SK-N-SH (cell line): ENCODE measurements at regions not wholly inside any gene's neighbourhood (a gene's known extent, or its start where the extent isn't known, plus 50 kb on each side); places are given as distances from the start of the nearest gene placed in this dataset.

Experiments used
- CTCF ChIA-PET: fragments of 300-600, 350-600 bp; formaldehyde crosslinking; extraction: SDS; loops from one replicate; lab custom pipeline; 2021; lab: Yijun Ruan, JAX
- POLR2A ChIA-PET: fragments of 350-600 bp; sonication (Branson Sonifier 250); formaldehyde crosslinking; extraction: SDS; loops from one replicate; lab custom pipeline; 2020; ENCODE audit warnings: antibody characterized with exemption, inconsistent platforms; lab: Yijun Ruan, JAX
- DNase-seq: peaks from one replicate; pipeline ENCODE4 v3.0.0; 2012
- H2AFZ ChIP-seq: fragments of 200-600 bp; sonication (generic); 2 replicates; pipeline ENCODE4 v1.8.1; 2016; ENCODE audit warnings: antibody characterized with exemption, mild to moderate bottlenecking, low read depth
- H3F3A ChIP-seq: fragments of 200-600 bp; sonication (generic); replicated peaks from 2 replicates; pipeline ENCODE3; 2016; ENCODE audit warnings: antibody characterized with exemption, mild to moderate bottlenecking; ENCODE audit not compliant: insufficient read depth
- H3K27ac ChIP-seq, 2 experiments: fragments of 200-500 bp in 1 of 2; fragments of 200-600 bp in 1 of 2; sonication (Bioruptor generic) in 1 of 2; sonication (generic), shearing (Covaris generic) in 1 of 2; 2 replicates each; pipeline versions ENCODE4 v1.5.1 to v1.6.1; 2014 to 2016; ENCODE audit warnings: low read depth in 2 of 2, inconsistent platforms in 1 of 2, low read length in 1 of 2, mild to moderate bottlenecking in 1 of 2, mixed read lengths in 1 of 2
- H3K27me3 ChIP-seq: fragments of 200-600 bp; sonication (generic), shearing (Covaris generic); 2 replicates; pipeline ENCODE4 v1.6.1; 2016; ENCODE audit warnings: mixed run types; ENCODE audit not compliant: insufficient read depth
- H3K36me3 ChIP-seq, 2 experiments: fragments of 200-500 bp in 1 of 2; fragments of 200-600 bp in 1 of 2; sonication (Bioruptor generic) in 1 of 2; sonication (generic) in 1 of 2; replicated peaks in 1 of 2; 2 replicates each; pipeline versions ENCODE3 to v1.5.1; 2014 to 2016; ENCODE audit warnings: low read length in 1 of 2, mild to moderate bottlenecking in 1 of 2; ENCODE audit not compliant: insufficient read depth in 2 of 2, control insufficient read depth in 1 of 2
- H3K4me1 ChIP-seq, 2 experiments: fragments of 200-500 bp in 1 of 2; fragments of 200-600 bp in 1 of 2; sonication (Bioruptor generic) in 1 of 2; sonication (generic), shearing (Covaris generic) in 1 of 2; 2 replicates each; pipeline versions ENCODE4 v1.5.1 to v1.6.1; 2014 to 2016; ENCODE audit warnings: low read depth in 1 of 2, low read length in 1 of 2, mixed run types in 1 of 2; ENCODE audit not compliant: insufficient read depth in 2 of 2, control insufficient read depth in 1 of 2
- H3K4me2 ChIP-seq: fragments of 200-600 bp; sonication (generic), shearing (Covaris generic); 2 replicates; pipeline ENCODE4 v1.6.1; 2017; ENCODE audit warnings: mixed run types
- H3K4me3 ChIP-seq, 2 experiments: fragments of 200-500 bp in 1 of 2; fragments of 200-600 bp in 1 of 2; sonication (Bioruptor generic) in 1 of 2; sonication (generic), shearing (Covaris generic) in 1 of 2; 2 replicates each; pipeline versions ENCODE4 v1.5.1 to v1.8.1; 2014 to 2016; ENCODE audit warnings: low read depth in 2 of 2, inconsistent platforms in 1 of 2, low read length in 1 of 2, mild to moderate bottlenecking in 1 of 2, mixed read lengths in 1 of 2, moderate library complexity in 1 of 2
- H3K79me2 ChIP-seq: fragments of 200-600 bp; sonication (generic); 2 replicates; pipeline ENCODE4 v1.8.1; 2017; ENCODE audit warnings: mild to moderate bottlenecking; ENCODE audit not compliant: insufficient read depth
- H3K9ac ChIP-seq: fragments of 200-600 bp; sonication (generic); 2 replicates; pipeline ENCODE4 v1.6.1; 2017; ENCODE audit warnings: mixed run types
- H3K9me2 ChIP-seq: fragments of 200-600 bp; sonication (generic); 2 replicates; pipeline ENCODE4 v1.6.1; 2017; ENCODE audit warnings: mixed run types
- H3K9me3 ChIP-seq: fragments of 200-600 bp; sonication (generic); 2 replicates; pipeline ENCODE4 v1.6.1; 2017; ENCODE audit warnings: mixed run types, mild to moderate bottlenecking, moderate library complexity
- H4K20me1 ChIP-seq: fragments of 200-600 bp; sonication (generic); 2 replicates; pipeline ENCODE4 v1.6.1; 2017; ENCODE audit warnings: mild to moderate bottlenecking, mixed run types; ENCODE audit not compliant: insufficient read depth
- CHD2 ChIP-seq: fragments of 150-350 bp; IDR thresholded peaks from 2 replicates; pipeline ENCODE4 v1.6.1; 2018; ENCODE audit warnings: low read length; ENCODE audit not compliant: partially characterized antibody
- CTCF ChIP-seq: fragments of 200-600 bp; sonication (generic); IDR thresholded peaks from 2 replicates; pipeline ENCODE4 v1.6.1; 2017; ENCODE audit warnings: antibody characterized with exemption, mild to moderate bottlenecking, moderate library complexity
- ELF1 ChIP-seq: IDR thresholded peaks from 2 replicates; pipeline ENCODE4 v1.4.0; 2012
- EZH2phosphoT487 ChIP-seq: fragments of 200-600 bp; sonication (generic); IDR thresholded peaks from 2 replicates; pipeline ENCODE4 v1.6.1; 2017; ENCODE audit warnings: low read depth, mixed run types, mild to moderate bottlenecking, antibody characterized with exemption, moderate library complexity, borderline replicate concordance
- FOSL2 ChIP-seq: IDR thresholded peaks from 2 replicates; pipeline ENCODE4 v1.4.0; 2012; ENCODE audit warnings: low read depth, mild to moderate bottlenecking, moderate library complexity, borderline replicate concordance
- GATA2 ChIP-seq: sonication (generic); formaldehyde crosslinking; IDR thresholded peaks from 2 replicates; pipeline ENCODE4 v1.5.0; 2020; ENCODE audit warnings: mild to moderate bottlenecking, missing genetic modification reagents
- JUND ChIP-seq: IDR thresholded peaks from 2 replicates; pipeline ENCODE4 v1.4.0; 2012
- MEF2A ChIP-seq: IDR thresholded peaks from 2 replicates; pipeline ENCODE4 v1.4.0; 2012; ENCODE audit warnings: low read depth, borderline replicate concordance
- NFIC ChIP-seq: IDR thresholded peaks from 2 replicates; pipeline ENCODE4 v1.4.0; 2012; ENCODE audit warnings: borderline replicate concordance
- NRF1 ChIP-seq: IDR thresholded peaks from 2 replicates; pipeline ENCODE4 v1.6.1; 2012; ENCODE audit warnings: low read depth, mild to moderate bottlenecking, low read length
- POLR2AphosphoS5 ChIP-seq: IDR thresholded peaks from 2 replicates; pipeline ENCODE4 v1.6.1; 2012; ENCODE audit warnings: low read depth, low read length
- RAD21 ChIP-seq: IDR thresholded peaks from 2 replicates; pipeline ENCODE4 v1.6.1; 2012; ENCODE audit warnings: mild to moderate bottlenecking, low read length
- RCOR1 ChIP-seq: fragments of 150-350 bp; IDR thresholded peaks from 2 replicates; pipeline ENCODE4 v1.6.1; 2017; ENCODE audit warnings: antibody characterized with exemption, low read length
- RFX5 ChIP-seq: IDR thresholded peaks from 2 replicates; pipeline ENCODE4 v1.6.1; 2012; ENCODE audit warnings: mild to moderate bottlenecking, improper control_type of control experiment, low read length
- RXRA ChIP-seq: IDR thresholded peaks from 2 replicates; pipeline ENCODE4 v1.4.0; 2012; ENCODE audit warnings: low read depth, mild to moderate bottlenecking, borderline replicate concordance
- SIN3A ChIP-seq: IDR thresholded peaks from 2 replicates; pipeline ENCODE4 v1.6.1; 2012; ENCODE audit warnings: low read depth, mild to moderate bottlenecking, low read length, moderate library complexity, borderline replicate concordance
- TAF1 ChIP-seq: IDR thresholded peaks from 2 replicates; pipeline ENCODE4 v1.6.1; 2012; ENCODE audit warnings: low read depth, mild to moderate bottlenecking, low read length, moderate library complexity, borderline replicate concordance
- TCF12 ChIP-seq: IDR thresholded peaks from 2 replicates; pipeline ENCODE4 v1.4.0; 2012
- TEAD4 ChIP-seq: IDR thresholded peaks from 2 replicates; pipeline ENCODE4 v1.4.0; 2012; ENCODE audit warnings: mild to moderate bottlenecking, borderline replicate concordance; ENCODE audit not compliant: insufficient read depth
- YY1 ChIP-seq: IDR thresholded peaks from 2 replicates; pipeline ENCODE4 v1.4.0; 2012; ENCODE audit warnings: low read depth, mild to moderate bottlenecking
- WGBS: methylation state at CpG from one replicate; pipeline ENCODE4 v1.1.6; 2017; ENCODE audit warnings: low lambda C conversion rate; 5-methylcytosine and 5-hydroxymethylcytosine counted together
- TF ChIP-seq, protein P1 (sequence below): IDR thresholded peaks from 2 replicates; pipeline ENCODE4 v1.4.0; 2012; ENCODE audit warnings: low read depth
- TF ChIP-seq, protein P2 (sequence below): IDR thresholded peaks from 2 replicates; pipeline ENCODE4; 2012

DNA sequence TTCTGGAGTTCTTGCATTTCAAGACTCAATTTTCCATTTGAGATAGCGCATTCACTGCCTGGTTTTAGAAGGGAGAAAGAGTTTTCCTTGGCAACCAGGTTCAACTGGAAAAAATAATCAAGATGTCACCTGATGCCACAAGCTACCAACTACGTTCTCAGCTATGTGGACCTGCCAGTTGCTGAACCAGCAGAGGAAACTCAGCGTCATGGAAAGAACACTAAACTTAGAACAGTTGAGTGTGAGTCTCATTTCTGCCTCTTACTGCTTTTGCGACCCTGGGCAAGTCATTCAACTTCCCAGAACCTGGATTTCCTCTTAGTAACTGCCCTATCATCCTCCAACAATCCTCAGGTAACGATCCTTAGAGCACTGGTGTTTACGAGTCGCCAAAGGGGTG is 373.0 kb upstream of the ESRRG start:
- TF ChIP-seq, protein P1, sequence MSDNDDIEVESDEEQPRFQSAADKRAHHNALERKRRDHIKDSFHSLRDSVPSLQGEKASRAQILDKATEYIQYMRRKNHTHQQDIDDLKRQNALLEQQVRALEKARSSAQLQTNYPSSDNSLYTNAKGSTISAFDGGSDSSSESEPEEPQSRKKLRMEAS = no peak
- TF ChIP-seq RXRA (no peak), NRF1 (no peak), EZH2phosphoT487 (no peak), POLR2AphosphoS5 (no peak), CHD2 (no peak), GATA2 (no peak), FOSL2 (no peak), RCOR1 (no peak), SIN3A (no peak), TEAD4 (no peak)
- TF ChIP-seq, protein P2, sequence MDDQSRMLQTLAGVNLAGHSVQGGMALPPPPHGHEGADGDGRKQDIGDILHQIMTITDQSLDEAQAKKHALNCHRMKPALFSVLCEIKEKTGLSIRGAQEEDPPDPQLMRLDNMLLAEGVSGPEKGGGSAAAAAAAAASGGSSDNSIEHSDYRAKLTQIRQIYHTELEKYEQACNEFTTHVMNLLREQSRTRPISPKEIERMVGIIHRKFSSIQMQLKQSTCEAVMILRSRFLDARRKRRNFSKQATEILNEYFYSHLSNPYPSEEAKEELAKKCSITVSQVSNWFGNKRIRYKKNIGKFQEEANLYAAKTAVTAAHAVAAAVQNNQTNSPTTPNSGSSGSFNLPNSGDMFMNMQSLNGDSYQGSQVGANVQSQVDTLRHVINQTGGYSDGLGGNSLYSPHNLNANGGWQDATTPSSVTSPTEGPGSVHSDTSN = no peak
- POLR2A ChIA-PET = no interaction called here
- Histone ChIP-seq H3K27me3 (no peaks in the 10 kb centered on the region), H3K4me1 (no peaks in the 10 kb centered on the region; a peak in 1 of 4 replicates), H3K36me3 (no peaks in the 10 kb centered on the region), H4K20me1 (no peaks in the 10 kb centered on the region), H2AFZ (no peak overlapping the region), H3K27ac (no peak overlapping the region), H3K4me2 (no peak overlapping the region), H3K9me3 (no peaks in the 10 kb centered on the region), H3K4me3 (no peak overlapping the region), H3F3A (peaks cover under 1% of the 10 kb centered on the region), H3K79me2 (no peaks in the 10 kb centered on the region), H3K9ac (no peak overlapping the region), H3K9me2 (no peaks in the 10 kb centered on the region)
- CTCF ChIA-PET = no interaction called here
- DNase-seq = no peak
- WGBS = 75% methylated on average over 7 of the region's 7 CpGs

GRCh38 chr1:217095050-217095622 is 371.9 kb upstream of the ESRRG start:
- 55% methylated on average over 2 of the region's 2 CpGs for WGBS
- Histone ChIP-seq H3K9me3 (no peaks in the 10 kb centered on the region), H3K79me2 (no peaks in the 10 kb centered on the region), H3K4me2 (no peak overlapping the region), H3K9ac (no peak overlapping the region), H3F3A (peaks cover 6% of the 10 kb centered on the region), H3K4me1 (peaks cover 0 to 4% of the 10 kb centered on the region in 2 experiments; a peak in 2 of 4 replicates), H3K9me2 (no peaks in the 10 kb centered on the region), H2AFZ (no peak overlapping the region), H4K20me1 (no peaks in the 10 kb centered on the region), H3K4me3 (no peak overlapping the region)
- no peak for DNase-seq
- CTCF ChIA-PET = interaction anchor here (0.6 to 0.9 kb wide), 2 partner anchors 9 to 590 kb away, joined by 3 read pairs; no protein-coding TSS in a partner anchor
- POLR2A ChIA-PET = no interaction called here
- TF ChIP-seq RCOR1 (no peak), POLR2AphosphoS5 (no peak), NFIC (no peak), TAF1 (no peak), MEF2A (no peak), ELF1 (no peak), TCF12 (no peak), YY1 (no peak), CTCF (no peak), RFX5 (no peak), JUND (no peak), NRF1 (no peak), CHD2 (no peak), RAD21 (no peak), EZH2phosphoT487 (no peak)
- TF ChIP-seq, protein P2 = no peak
- TF ChIP-seq, all 33 proteins: peak for 0
- no peaks in the 10 kb centered on the region for H3K36me3 ChIP-seq
- no peak overlapping the region for H3K27ac ChIP-seq
- H3K27me3 ChIP-seq = no peaks in the 10 kb centered on the region
